ENCODE measurements at regions not wholly inside any gene's neighbourhood (a gene's known extent, or its start where the extent isn't known, plus 50 kb on each side); places are given as distances from the start of the nearest gene placed in this dataset.

DNA sequence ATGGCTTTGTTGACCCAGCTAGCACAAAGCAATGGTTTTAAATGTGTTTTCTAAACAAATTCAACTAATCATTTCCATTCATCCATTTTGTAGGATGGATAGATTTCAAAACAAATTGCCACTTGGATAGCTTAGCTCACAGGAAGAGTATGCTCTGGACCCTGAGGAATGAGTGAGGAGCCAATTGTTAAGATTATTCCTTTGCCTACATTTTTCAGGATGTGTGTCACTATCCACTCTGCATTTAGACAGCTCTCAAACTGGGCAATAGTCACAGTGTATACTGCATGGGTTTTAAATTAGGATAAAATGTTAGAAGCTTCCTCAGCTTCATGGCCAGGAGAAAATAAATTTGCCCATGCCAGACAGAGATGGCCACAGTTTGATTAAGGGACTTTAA lies 605.6 kb upstream of the TEX47 start:
- no peak for DNase-seq (ENCODE audit: low read depth)
- TF ChIP-seq MYC (IDR thresholded peaks at IDR 0.05; ENCODE audit: low read depth, low read length) (no peak), POLR2A (IDR thresholded peaks at IDR 0.05; ENCODE audit: extremely low read depth, insufficient read length) (no peak)
- TF ChIP-seq, protein P1, sequence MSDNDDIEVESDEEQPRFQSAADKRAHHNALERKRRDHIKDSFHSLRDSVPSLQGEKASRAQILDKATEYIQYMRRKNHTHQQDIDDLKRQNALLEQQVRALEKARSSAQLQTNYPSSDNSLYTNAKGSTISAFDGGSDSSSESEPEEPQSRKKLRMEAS (IDR thresholded peaks at IDR 0.05; ENCODE audit: low read depth, low read length), result no peak
- TF ChIP-seq, protein P2, sequence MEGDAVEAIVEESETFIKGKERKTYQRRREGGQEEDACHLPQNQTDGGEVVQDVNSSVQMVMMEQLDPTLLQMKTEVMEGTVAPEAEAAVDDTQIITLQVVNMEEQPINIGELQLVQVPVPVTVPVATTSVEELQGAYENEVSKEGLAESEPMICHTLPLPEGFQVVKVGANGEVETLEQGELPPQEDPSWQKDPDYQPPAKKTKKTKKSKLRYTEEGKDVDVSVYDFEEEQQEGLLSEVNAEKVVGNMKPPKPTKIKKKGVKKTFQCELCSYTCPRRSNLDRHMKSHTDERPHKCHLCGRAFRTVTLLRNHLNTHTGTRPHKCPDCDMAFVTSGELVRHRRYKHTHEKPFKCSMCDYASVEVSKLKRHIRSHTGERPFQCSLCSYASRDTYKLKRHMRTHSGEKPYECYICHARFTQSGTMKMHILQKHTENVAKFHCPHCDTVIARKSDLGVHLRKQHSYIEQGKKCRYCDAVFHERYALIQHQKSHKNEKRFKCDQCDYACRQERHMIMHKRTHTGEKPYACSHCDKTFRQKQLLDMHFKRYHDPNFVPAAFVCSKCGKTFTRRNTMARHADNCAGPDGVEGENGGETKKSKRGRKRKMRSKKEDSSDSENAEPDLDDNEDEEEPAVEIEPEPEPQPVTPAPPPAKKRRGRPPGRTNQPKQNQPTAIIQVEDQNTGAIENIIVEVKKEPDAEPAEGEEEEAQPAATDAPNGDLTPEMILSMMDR (IDR thresholded peaks at IDR 0.05; ENCODE audit: low read depth, low read length), result no peak
- no peak overlapping the region for H3K4me3 ChIP-seq (ENCODE audit: low read depth, low read length)

DNA sequence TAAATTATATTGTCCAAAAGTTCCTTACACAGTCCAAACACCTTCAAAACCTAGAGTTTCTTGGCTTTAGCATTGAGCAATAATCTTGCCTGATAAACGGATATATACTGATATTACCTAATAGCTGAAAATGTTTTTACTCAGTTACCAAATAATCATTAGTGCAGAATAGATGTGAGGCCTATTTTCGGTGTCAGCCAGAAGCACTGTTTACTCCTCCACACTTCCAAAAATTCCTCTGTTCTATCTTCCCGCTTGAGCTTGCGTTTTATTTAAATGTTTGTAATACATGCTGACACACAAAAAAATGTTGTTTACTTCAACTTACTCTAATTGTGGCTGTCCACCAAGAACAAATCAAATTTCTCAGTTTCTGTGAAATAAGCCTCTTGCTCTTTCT lies 606.2 kb upstream of the TEX47 start:
- H3K4me3 ChIP-seq (ENCODE audit: low read depth, low read length), result no peak overlapping the region
- TF ChIP-seq MYC (IDR thresholded peaks at IDR 0.05; ENCODE audit: low read depth, low read length) (no peak), POLR2A (IDR thresholded peaks at IDR 0.05; ENCODE audit: extremely low read depth, insufficient read length) (no peak)
- TF ChIP-seq, protein P2 (IDR thresholded peaks at IDR 0.05; ENCODE audit: low read depth, low read length), result no peak
- TF ChIP-seq, protein P1 (IDR thresholded peaks at IDR 0.05; ENCODE audit: low read depth, low read length), result no peak
- DNase-seq (ENCODE audit: low read depth), result no peak

DNA sequence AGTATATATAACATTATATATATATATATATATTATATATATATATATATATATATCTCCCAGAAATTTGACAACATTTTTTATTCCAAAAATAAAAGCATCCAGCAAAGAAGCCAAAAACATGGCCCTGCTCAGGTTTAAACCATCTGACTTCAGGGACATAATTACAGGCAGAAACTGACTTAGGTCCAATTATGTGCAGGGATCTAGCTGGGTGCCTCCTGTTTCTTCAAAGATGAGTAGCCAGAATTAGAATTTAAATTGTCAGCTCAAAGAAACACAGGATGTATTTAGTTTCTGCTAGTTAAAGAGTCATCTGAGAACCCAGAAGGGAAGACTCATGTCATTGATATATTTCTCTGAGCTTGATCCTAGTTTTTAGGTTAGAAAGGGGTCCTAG lies 656.4 kb upstream of the TEX47 start:
- no peak overlapping the region for H3K4me3 ChIP-seq (ENCODE audit: low read depth, low read length)
- TF ChIP-seq MYC (IDR thresholded peaks at IDR 0.05; ENCODE audit: low read depth, low read length) (no peak), POLR2A (IDR thresholded peaks at IDR 0.05; ENCODE audit: extremely low read depth, insufficient read length) (no peak)
- TF ChIP-seq, protein P1 (IDR thresholded peaks at IDR 0.05; ENCODE audit: low read depth, low read length), result no peak
- TF ChIP-seq, protein P2 (IDR thresholded peaks at IDR 0.05; ENCODE audit: low read depth, low read length), result no peak
- DNase-seq (ENCODE audit: low read depth), result no peak

DNA sequence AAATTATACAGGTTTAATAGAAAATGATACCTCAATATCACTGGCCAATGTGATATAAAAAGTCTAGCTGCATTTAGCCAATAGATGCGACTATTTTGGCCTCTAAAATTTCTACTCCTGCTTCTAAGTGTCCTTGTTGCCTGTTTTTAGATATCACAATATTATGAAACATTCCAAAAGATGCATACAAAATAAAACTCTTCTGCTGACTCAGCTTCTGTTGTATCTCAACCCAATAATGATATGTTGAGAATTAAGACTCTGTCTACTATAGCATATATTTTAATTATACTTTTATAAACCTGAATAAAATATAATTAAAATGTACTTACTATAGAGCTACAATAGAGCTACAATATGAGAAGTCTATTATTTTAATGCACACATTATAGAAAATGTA lies 661.0 kb upstream of the TEX47 start:
- no peak overlapping the region for H3K4me3 ChIP-seq (ENCODE audit: low read depth, low read length)
- TF ChIP-seq, protein P1 (IDR thresholded peaks at IDR 0.05; ENCODE audit: low read depth, low read length), result no peak
- TF ChIP-seq, protein P2 (IDR thresholded peaks at IDR 0.05; ENCODE audit: low read depth, low read length), result no peak
- no peak for TF ChIP-seq POLR2A (IDR thresholded peaks at IDR 0.05; ENCODE audit: extremely low read depth, insufficient read length)
- no peak for TF ChIP-seq MYC (IDR thresholded peaks at IDR 0.05; ENCODE audit: low read depth, low read length)
- DNase-seq (ENCODE audit: low read depth), result no peak

DNA sequence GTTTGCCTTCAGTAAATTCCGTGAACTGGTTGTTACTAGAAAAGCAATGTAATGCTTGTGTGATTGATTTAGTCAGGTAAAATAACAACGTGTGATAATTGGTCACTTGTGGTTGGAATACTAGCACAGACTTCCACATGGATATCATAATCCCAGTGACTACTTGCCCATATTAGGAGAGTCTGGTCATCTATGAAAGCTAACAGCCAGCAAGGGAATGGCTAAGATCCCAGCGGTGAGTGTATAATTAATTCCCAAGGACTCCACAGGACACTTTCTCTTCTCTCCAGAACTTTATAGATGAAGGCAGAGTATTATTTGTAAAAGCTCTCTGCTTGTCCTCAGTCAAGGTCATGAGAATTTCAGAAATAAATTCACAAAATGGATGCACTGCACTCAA lies 662.6 kb upstream of the TEX47 start:
- TF ChIP-seq, protein P1 (IDR thresholded peaks at IDR 0.05; ENCODE audit: low read depth, low read length), result no peak
- TF ChIP-seq MYC (IDR thresholded peaks at IDR 0.05; ENCODE audit: low read depth, low read length) (no peak), POLR2A (IDR thresholded peaks at IDR 0.05; ENCODE audit: extremely low read depth, insufficient read length) (no peak)
- TF ChIP-seq, protein P2 (IDR thresholded peaks at IDR 0.05; ENCODE audit: low read depth, low read length), result no peak
- DNase-seq (ENCODE audit: low read depth), result no peak

DNA sequence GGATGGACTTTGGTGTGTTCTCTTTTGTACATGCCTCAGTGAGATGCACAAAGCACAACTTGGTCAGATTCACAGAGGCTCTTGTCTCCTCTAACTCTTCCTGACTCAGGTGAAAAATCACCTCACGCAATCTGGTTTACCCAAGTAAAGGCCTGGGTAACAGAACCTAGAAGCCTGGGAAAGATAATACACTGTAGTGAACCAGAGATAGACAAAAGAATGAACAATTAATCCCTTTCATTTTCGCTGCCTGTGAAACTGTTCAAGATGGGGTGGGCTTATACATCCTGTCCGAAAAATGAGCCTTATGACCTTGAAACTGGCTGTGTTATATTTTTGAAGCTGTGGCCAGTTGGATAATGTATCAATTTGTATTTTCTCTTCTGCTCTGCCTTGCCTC lies 678.9 kb upstream of the TEX47 start:
- H3K4me3 ChIP-seq (ENCODE audit: low read depth, low read length), result no peak overlapping the region
- TF ChIP-seq MYC (IDR thresholded peaks at IDR 0.05; ENCODE audit: low read depth, low read length) (no peak), POLR2A (IDR thresholded peaks at IDR 0.05; ENCODE audit: extremely low read depth, insufficient read length) (no peak)
- TF ChIP-seq, protein P1 (IDR thresholded peaks at IDR 0.05; ENCODE audit: low read depth, low read length), result no peak
- TF ChIP-seq, protein P2 (IDR thresholded peaks at IDR 0.05; ENCODE audit: low read depth, low read length), result no peak
- no peak for DNase-seq (ENCODE audit: low read depth)

More for the DNA sequence above, 662.6 kb upstream of the TEX47 start:
- no peak overlapping the region for H3K4me3 ChIP-seq (ENCODE audit: low read depth, low read length)
